K562 (cell line): ENCODE measurements at regions not wholly inside any gene's neighbourhood (a gene's known extent, or its start where the extent isn't known, plus 50 kb on each side); places are given as distances from the start of the nearest gene placed in this dataset.

Experiments used
- ATAC-seq: fragments of 200-7000 bp; cut with Tn5 transposase; 3 replicates; pipeline ENCODE4 v1.9.1; 2020; ENCODE audit warnings: moderate library complexity
- BruUV-seq: library from RNA; stranded (reverse); fragments of 400-500 nt; replicated peaks from 2 replicates; lab custom pipeline; 2021; lab: Mats Ljungman, UMichigan
- CTCF ChIA-PET: fragments of 300-600 bp; formaldehyde crosslinking; extraction: SDS; loops from one replicate; lab custom pipeline; 2021; ENCODE audit warnings: low intra/inter-chr PET ratio; lab: Yijun Ruan, JAX
- POLR2A ChIA-PET: fragments of 300-600, 350-650 bp; sonication (Branson Sonifier 250); formaldehyde crosslinking; extraction: SDS; loops from one replicate; lab custom pipeline; 2021; ENCODE audit warnings: antibody characterized with exemption, inconsistent platforms; lab: Yijun Ruan, JAX
- DNase-seq, 4 experiments: peaks; one replicate each; pipeline versions ENCODE4 v3.0.0 to v3.0.0-alpha.2; 2011 to 2018; ENCODE audit warnings: low spot score in 3 of 4, mixed read lengths in 3 of 4; ENCODE audit errors: extremely low read depth in 1 of 4
- FAIRE-seq: peaks from 2 replicates; lab custom pipeline; 2011; peaks lifted over from hg19 to GRCh38; lab: Jason Lieb, UNC
- H2AFZ ChIP-seq: 2 replicates; pipeline ENCODE4 v1.6.0; 2011; ENCODE audit warnings: low read depth, low read length, control low read depth, inconsistent platforms
- H3K27ac ChIP-seq: fragments of 200-600 bp; 3 replicates; pipeline ENCODE4 v1.8.0; 2011; ENCODE audit warnings: low read depth, mild to moderate bottlenecking, control low read depth, inconsistent platforms, low read length, moderate library complexity, mixed read lengths; ENCODE audit errors: extremely low read depth
- H3K27me3 ChIP-seq, 2 experiments: fragments of 300-600 bp in 1 of 2; 2 replicates in 1 of 2; 3 replicates in 1 of 2; pipeline versions ENCODE4 v1.6.0 to v1.8.0; 2011; ENCODE audit warnings: inconsistent platforms in 2 of 2, low read length in 2 of 2, mild to moderate bottlenecking in 1 of 2, mixed read lengths in 1 of 2, moderate library complexity in 1 of 2; ENCODE audit not compliant: control insufficient read depth in 2 of 2, insufficient read depth in 2 of 2
- H3K36me3 ChIP-seq: fragments of 300-600 bp; 3 replicates; pipeline ENCODE4 v1.8.0; 2011; ENCODE audit warnings: mild to moderate bottlenecking, low read length, inconsistent platforms; ENCODE audit not compliant: control insufficient read depth, insufficient read depth
- H3K4me1 ChIP-seq, 2 experiments: fragments of 200-600 bp in 1 of 2; replicated peaks in 1 of 2; 2 replicates in 1 of 2; 3 replicates in 1 of 2; pipeline versions ENCODE4 v1.5.1 to v1.8.0; 2011; ENCODE audit warnings: inconsistent platforms in 2 of 2, low read length in 2 of 2, mild to moderate bottlenecking in 1 of 2, mixed read lengths in 1 of 2, moderate library complexity in 1 of 2; ENCODE audit not compliant: control insufficient read depth in 2 of 2, insufficient read depth in 2 of 2
- H3K4me2 ChIP-seq: 2 replicates; pipeline ENCODE4 v1.6.1; 2011; ENCODE audit warnings: low read length, control low read depth, inconsistent platforms, mixed read lengths; ENCODE audit not compliant: insufficient read depth
- H3K4me3 ChIP-seq: fragments of 200-600 bp; sonication (generic), shearing (Covaris generic); 2 replicates; pipeline ENCODE4 v1.5.1; 2016; ENCODE audit warnings: control low read depth, inconsistent platforms
- H3K79me2 ChIP-seq: fragments of 200-600 bp; 3 replicates; pipeline ENCODE4 v1.8.0; 2011; ENCODE audit warnings: low read length, inconsistent platforms; ENCODE audit not compliant: control insufficient read depth, insufficient read depth
- H3K9ac ChIP-seq, 2 experiments: 2 replicates each; pipeline versions ENCODE4 v1.6.0 to v1.6.1; 2011; ENCODE audit warnings: low read depth in 2 of 2, low read length in 2 of 2, control low read depth in 1 of 2, inconsistent platforms in 1 of 2, mild to moderate bottlenecking in 1 of 2, mixed read lengths in 1 of 2; ENCODE audit not compliant: insufficient read depth in 1 of 2
- H3K9me1 ChIP-seq: one replicate; pipeline ENCODE4 v1.6.0; 2011; ENCODE audit warnings: inconsistent platforms, mild to moderate bottlenecking, low read length, moderate library complexity; ENCODE audit not compliant: control insufficient read depth, insufficient read depth
- H3K9me3 ChIP-seq: replicated peaks from 2 replicates; pipeline ENCODE4 v1.5.1; 2011; ENCODE audit warnings: low read depth, low read length, inconsistent platforms; ENCODE audit not compliant: control insufficient read depth, insufficient read depth
- H4K20me1 ChIP-seq: replicated peaks from 2 replicates; pipeline ENCODE4 v1.6.1; 2011; ENCODE audit warnings: low read length, inconsistent platforms, mixed read lengths; ENCODE audit not compliant: control insufficient read depth, insufficient read depth
- CLOCK ChIP-seq: fragments of 250-450 bp; sonication (Bioruptor Pico); IDR thresholded peaks from 2 replicates; pipeline ENCODE4 v1.4.0; 2020; ENCODE audit warnings: mild to moderate bottlenecking, moderate library complexity, borderline replicate concordance
- CTBP1 ChIP-seq: fragments of 450-650 bp; IDR thresholded peaks from 2 replicates; pipeline ENCODE4 v1.6.1; 2016; ENCODE audit warnings: borderline replicate concordance
- CTCF ChIP-seq, 3 experiments: IDR thresholded peaks in 2 of 3; conservative IDR thresholded peaks in 1 of 3; 2 replicates each; pipeline ENCODE4 v1.5.1; 2011 to 2012; ENCODE audit warnings: low read length in 3 of 3, mild to moderate bottlenecking in 3 of 3, control low read depth in 2 of 3, improper control_type of control experiment in 1 of 3, inconsistent platforms in 1 of 3, low read depth in 1 of 3, mixed read lengths in 1 of 3, moderate library complexity in 1 of 3; ENCODE audit not compliant: insufficient read depth in 2 of 3
- ESRRA ChIP-seq: fragments of 450-650 bp; IDR thresholded peaks from 2 replicates; pipeline ENCODE4 v1.6.1; 2014; ENCODE audit warnings: low read depth, mild to moderate bottlenecking, moderate library complexity, borderline replicate concordance
- HNRNPH1 ChIP-seq: fragments of 200-400 bp; formaldehyde crosslinking; optimal IDR thresholded peaks from 2 replicates; pipeline ENCODE3; 2017; ENCODE audit warnings: low read depth, mild to moderate bottlenecking, low read length, moderate library complexity
- MCM5 ChIP-seq: fragments of 450-650 bp; IDR thresholded peaks from 2 replicates; pipeline ENCODE4 v1.6.1; 2016; ENCODE audit warnings: low read depth
- RFX1 ChIP-seq: fragments of 450-650 bp; IDR thresholded peaks from 2 replicates; pipeline ENCODE4 v1.6.1; 2016; ENCODE audit warnings: mild to moderate bottlenecking, moderate library complexity
- SAFB ChIP-seq: fragments of 200-400 bp; formaldehyde crosslinking; IDR thresholded peaks from 2 replicates; pipeline ENCODE4 v1.6.1; 2017; ENCODE audit warnings: low read depth, low read length, borderline replicate concordance
- TFAP4 ChIP-seq: sonication (generic); formaldehyde crosslinking; IDR thresholded peaks from 2 replicates; pipeline ENCODE4 v1.8.0; 2022; ENCODE audit warnings: missing genetic modification reagents, mild to moderate bottlenecking, moderate library complexity, borderline replicate concordance
- THRA ChIP-seq: fragments of 450-650 bp; IDR thresholded peaks from 2 replicates; pipeline ENCODE4 v1.6.1; 2017; ENCODE audit warnings: mild to moderate bottlenecking, moderate library complexity
- XRCC3 ChIP-seq: fragments of 450-650 bp; IDR thresholded peaks from 2 replicates; pipeline ENCODE4 v1.6.1; 2017; ENCODE audit warnings: mild to moderate bottlenecking, moderate library complexity
- WGBS: fragments of 100-300 bp; shearing (Covaris generic); methylation state at CpG from one replicate; pipeline ENCODE4 v1.1.6; 2016; ENCODE audit warnings: low coverage, mixed read lengths; ENCODE audit not compliant: insufficient coverage; ENCODE audit errors: missing lambda C conversion rate; 5-methylcytosine and 5-hydroxymethylcytosine counted together
- in situ Hi-C: fragments of 300-500 bp; cut with MboI; formaldehyde crosslinking; loops from 4 replicates; pipeline ENCODE4 v1.15.0; 2018; ENCODE audit warnings: inconsistent platforms, mixed read lengths
- intact Hi-C: fragments of 100-400 bp; cut with micrococcal nuclease; formaldehyde crosslinking; loops from 2 replicates; pipeline ENCODE4 v1.14.2; 2022

- TF ChIP-seq CTCF (IDR thresholded peaks at IDR 0.05 in 2 of 3, conservative IDR thresholded peaks at IDR 0.05 in 1 of 3; ENCODE audit: insufficient read depth in 2 of 3, low read depth in 1 of 3, low read length in 3 of 3), result peak; percentile 47 to 51 (median 48)
- TF ChIP-seq RFX1, result no peak
- TF ChIP-seq TFAP4 (CRISPR knock-in tag), result no peak
- TF ChIP-seq SAFB, result no peak
- TF ChIP-seq ESRRA, result peak; percentile 78
- peak; percentile 56; the same call in 1 of the 2 replicates for TF ChIP-seq CTBP1
- TF ChIP-seq, all 486 proteins: peak for 7
These were observed 75.8 kb upstream of the WNT4 start (continued) for GRCh38 chr1:22218618-22219250.

GRCh38 chr1:22221233-22221780 is 78.4 kb upstream of the WNT4 start:
- no peaks in the 10 kb centered on the region for H3K79me2 ChIP-seq
- 0 out of 4 replicates have a peak overlapping the region, but pooled peaks of 1 of the 2 experiments have one; percentile 45 for H3K9ac ChIP-seq
- H4K20me1 ChIP-seq, result 0 out of 2 replicates have a peak, but pooled peaks cover 1% of the 10 kb centered on the region
- ChIA-PET CTCF (no interaction called here), POLR2A (interaction anchor here (0.6 kb wide), 1 partner anchor 94 kb away, joined by 3 read pairs; no protein-coding TSS in a partner anchor)
- no peak for TF ChIP-seq THRA
- no peak for TF ChIP-seq XRCC3
- TF ChIP-seq MCM5, result no peak
- TF ChIP-seq HNRNPH1, result no peak
- TF ChIP-seq CLOCK (CRISPR knock-in tag), result no peak
- ATAC-seq (no peak), FAIRE-seq (no peak), DNase-seq (no peak)
- intact Hi-C loops (no loop called here), in situ Hi-C loops (no loop called here)
- H3K27ac ChIP-seq, result no peak overlapping the region
- WGBS, result 0% methylated on average over 8 of the region's 8 CpGs
- no peak overlapping the region for H3K4me3 ChIP-seq
- BruUV-seq, result no TSS peak
- H2AFZ ChIP-seq, result no peak overlapping the region
- H3K4me1 ChIP-seq, result no peaks in the 10 kb centered on the region
- no peaks in the 10 kb centered on the region for H3K36me3 ChIP-seq
- H3K27me3 ChIP-seq, result peaks cover 50 to 88% of the 10 kb centered on the region in 2 experiments
- H3K9me3 ChIP-seq, result no peaks in the 10 kb centered on the region
- no peaks in the 10 kb centered on the region for H3K9me1 ChIP-seq
- no peak overlapping the region for H3K4me2 ChIP-seq
